Gastrocnemius medialis (tissue), 4 donors: ENCODE measurements at regions not wholly inside any gene's neighbourhood (a gene's known extent, or its start where the extent isn't known, plus 50 kb on each side); places are given as distances from the start of the nearest gene placed in this dataset.

Experiments used
- CTCF ChIP-seq, 5 experiments: fragments of 450-650 bp in 3 of 5; fragments of 200-600 bp in 2 of 5; sonication (generic) in 2 of 5; IDR thresholded peaks in 4 of 5; conservative IDR thresholded peaks in 1 of 5; 1 replicate in 4 of 5; 2 replicates in 1 of 5; pipeline ENCODE4 v1.5.1; 2016 to 2019; ENCODE audit warnings: antibody characterized with exemption in 5 of 5, mild to moderate bottlenecking in 3 of 5, moderate library complexity in 3 of 5
- POLR2A ChIP-seq, 2 donors: fragments of 450-650 bp; IDR thresholded peaks; one replicate each; pipeline ENCODE4 v1.6.1; 2017; ENCODE audit warnings: antibody characterized with exemption in 2 of 2, mild to moderate bottlenecking in 2 of 2, moderate library complexity in 2 of 2

GRCh38 chr10:9824631-9825071 is 1193.0 kb upstream of the CELF2 start:
- TF ChIP-seq CTCF (IDR thresholded peaks at IDR 0.05 in 4 of 5, conservative IDR thresholded peaks at IDR 0.05 in 1 of 5): no peak
- TF ChIP-seq POLR2A (IDR thresholded peaks at IDR 0.05): no peak
